MM.1S (cell line): ENCODE measurements at regions not wholly inside any gene's neighbourhood (a gene's known extent, or its start where the extent isn't known, plus 50 kb on each side); places are given as distances from the start of the nearest gene placed in this dataset.

ENCODE experiments used
- DNase-seq: peaks from one replicate; pipeline ENCODE4 v3.0.0-alpha.2; 2015
- H2AFZ ChIP-seq: fragments of 300-600 bp; sonication (generic); 2 replicates; pipeline ENCODE4 v1.6.0; 2016; ENCODE audit warnings: antibody characterized with exemption, low read length
- H3F3A ChIP-seq: fragments of 300-600 bp; sonication (generic); 2 replicates; pipeline ENCODE4 v1.6.1; 2016; ENCODE audit warnings: mild to moderate bottlenecking, antibody characterized with exemption, low read length, moderate library complexity, mixed read lengths; ENCODE audit not compliant: insufficient read depth
- H3K27ac ChIP-seq: fragments of 300-600 bp; sonication (generic); 2 replicates; pipeline ENCODE4 v1.5.1; 2016; ENCODE audit warnings: mild to moderate bottlenecking, low read length
- H3K27me3 ChIP-seq: fragments of 300-600 bp; sonication (generic); replicated peaks from 2 replicates; pipeline ENCODE4 v1.6.0; 2016; ENCODE audit warnings: low read length; ENCODE audit not compliant: insufficient read depth
- H3K36me3 ChIP-seq: fragments of 300-600 bp; sonication (generic); replicated peaks from 2 replicates; pipeline ENCODE4 v1.6.1; 2016; ENCODE audit warnings: mild to moderate bottlenecking, low read length, mixed read lengths; ENCODE audit not compliant: insufficient read depth
- H3K4me1 ChIP-seq: fragments of 300-600 bp; sonication (generic); 2 replicates; pipeline ENCODE4 v1.6.1; 2016; ENCODE audit warnings: low read length, mixed read lengths
- H3K4me2 ChIP-seq: fragments of 300-600 bp; sonication (generic); 2 replicates; pipeline ENCODE4 v1.6.0; 2016; ENCODE audit warnings: low read depth, low read length
- H3K4me3 ChIP-seq: fragments of 300-600 bp; sonication (generic); 2 replicates; pipeline ENCODE4 v1.5.1; 2016; ENCODE audit warnings: low read length, mixed read lengths
- H3K79me2 ChIP-seq: fragments of 300-600 bp; sonication (generic); 2 replicates; pipeline ENCODE4 v1.6.1; 2016; ENCODE audit warnings: mixed run types, low read length, mixed read lengths
- H3K9ac ChIP-seq: fragments of 300-600 bp; sonication (generic); 2 replicates; pipeline ENCODE4 v1.6.1; 2016; ENCODE audit warnings: low read length, mixed read lengths
- H3K9me2 ChIP-seq: fragments of 300-600 bp; sonication (generic); replicated peaks from 2 replicates; pipeline ENCODE4 v1.6.1; 2016; ENCODE audit warnings: mild to moderate bottlenecking, low read length, mixed read lengths; ENCODE audit not compliant: insufficient read depth
- H3K9me3 ChIP-seq: fragments of 300-600 bp; sonication (generic); replicated peaks from 2 replicates; pipeline ENCODE4 v1.6.1; 2016; ENCODE audit warnings: mild to moderate bottlenecking, low read length, mixed read lengths; ENCODE audit not compliant: insufficient read depth
- H4K20me1 ChIP-seq: fragments of 300-600 bp; sonication (generic); 2 replicates; pipeline ENCODE4 v1.6.1; 2016; ENCODE audit warnings: mild to moderate bottlenecking, low read length, moderate library complexity, mixed read lengths; ENCODE audit not compliant: insufficient read depth
- EZH2 ChIP-seq: fragments of 300-600 bp; sonication (generic); optimal IDR thresholded peaks from 2 replicates; pipeline ENCODE3; 2017; ENCODE audit warnings: low read depth, mild to moderate bottlenecking, antibody characterized with exemption, low read length, mixed read lengths
- EZH2phosphoT487 ChIP-seq: fragments of 300-600 bp; sonication (generic); IDR thresholded peaks from 2 replicates; pipeline ENCODE4 v1.6.1; 2018; ENCODE audit warnings: antibody characterized with exemption, low read length
- TF ChIP-seq, protein P1 (sequence below): fragments of 300-600 bp; sonication (generic); IDR thresholded peaks from 2 replicates; pipeline ENCODE4 v1.5.1; 2016; ENCODE audit warnings: antibody characterized with exemption, low read length, mixed read lengths

DNA sequence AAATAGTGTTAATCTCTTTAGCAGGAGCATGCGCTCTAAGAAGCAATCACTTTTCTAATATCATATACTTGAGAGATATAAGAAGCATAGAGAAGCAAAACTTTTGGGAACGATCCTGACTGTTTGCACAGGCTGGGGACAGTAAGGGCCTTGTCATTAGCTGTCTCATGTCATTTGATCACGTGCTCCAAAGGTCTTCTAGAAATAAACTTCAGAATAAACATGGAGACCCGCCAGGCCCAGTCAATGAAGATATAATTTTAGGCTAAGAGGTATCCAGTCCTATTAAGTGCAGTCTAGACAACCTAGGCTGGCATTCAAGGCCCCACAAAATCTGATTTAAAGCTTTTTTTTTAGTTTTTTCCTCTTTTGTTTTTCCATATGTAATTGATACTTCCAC lies 111.0 kb upstream of the APC start:
- H3K9me3 ChIP-seq = no peaks in the 10 kb centered on the region
- no peak overlapping the region for H2AFZ ChIP-seq
- TF ChIP-seq, protein P1, sequence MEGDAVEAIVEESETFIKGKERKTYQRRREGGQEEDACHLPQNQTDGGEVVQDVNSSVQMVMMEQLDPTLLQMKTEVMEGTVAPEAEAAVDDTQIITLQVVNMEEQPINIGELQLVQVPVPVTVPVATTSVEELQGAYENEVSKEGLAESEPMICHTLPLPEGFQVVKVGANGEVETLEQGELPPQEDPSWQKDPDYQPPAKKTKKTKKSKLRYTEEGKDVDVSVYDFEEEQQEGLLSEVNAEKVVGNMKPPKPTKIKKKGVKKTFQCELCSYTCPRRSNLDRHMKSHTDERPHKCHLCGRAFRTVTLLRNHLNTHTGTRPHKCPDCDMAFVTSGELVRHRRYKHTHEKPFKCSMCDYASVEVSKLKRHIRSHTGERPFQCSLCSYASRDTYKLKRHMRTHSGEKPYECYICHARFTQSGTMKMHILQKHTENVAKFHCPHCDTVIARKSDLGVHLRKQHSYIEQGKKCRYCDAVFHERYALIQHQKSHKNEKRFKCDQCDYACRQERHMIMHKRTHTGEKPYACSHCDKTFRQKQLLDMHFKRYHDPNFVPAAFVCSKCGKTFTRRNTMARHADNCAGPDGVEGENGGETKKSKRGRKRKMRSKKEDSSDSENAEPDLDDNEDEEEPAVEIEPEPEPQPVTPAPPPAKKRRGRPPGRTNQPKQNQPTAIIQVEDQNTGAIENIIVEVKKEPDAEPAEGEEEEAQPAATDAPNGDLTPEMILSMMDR = no peak
- no peak for TF ChIP-seq EZH2phosphoT487
- no peak for TF ChIP-seq EZH2
- H3K4me2 ChIP-seq = no peak overlapping the region
- H4K20me1 ChIP-seq = no peaks in the 10 kb centered on the region
- no peak overlapping the region for H3K27ac ChIP-seq
- H3F3A ChIP-seq = peaks cover 10% of the 10 kb centered on the region
- H3K36me3 ChIP-seq = no peaks in the 10 kb centered on the region
- no peaks in the 10 kb centered on the region for H3K27me3 ChIP-seq
- H3K9me2 ChIP-seq = no peaks in the 10 kb centered on the region
- H3K9ac ChIP-seq = no peak overlapping the region
- H3K4me3 ChIP-seq = no peak overlapping the region
- H3K4me1 ChIP-seq = peaks cover 15% of the 10 kb centered on the region
- no peak for DNase-seq
- no peaks in the 10 kb centered on the region for H3K79me2 ChIP-seq

DNA sequence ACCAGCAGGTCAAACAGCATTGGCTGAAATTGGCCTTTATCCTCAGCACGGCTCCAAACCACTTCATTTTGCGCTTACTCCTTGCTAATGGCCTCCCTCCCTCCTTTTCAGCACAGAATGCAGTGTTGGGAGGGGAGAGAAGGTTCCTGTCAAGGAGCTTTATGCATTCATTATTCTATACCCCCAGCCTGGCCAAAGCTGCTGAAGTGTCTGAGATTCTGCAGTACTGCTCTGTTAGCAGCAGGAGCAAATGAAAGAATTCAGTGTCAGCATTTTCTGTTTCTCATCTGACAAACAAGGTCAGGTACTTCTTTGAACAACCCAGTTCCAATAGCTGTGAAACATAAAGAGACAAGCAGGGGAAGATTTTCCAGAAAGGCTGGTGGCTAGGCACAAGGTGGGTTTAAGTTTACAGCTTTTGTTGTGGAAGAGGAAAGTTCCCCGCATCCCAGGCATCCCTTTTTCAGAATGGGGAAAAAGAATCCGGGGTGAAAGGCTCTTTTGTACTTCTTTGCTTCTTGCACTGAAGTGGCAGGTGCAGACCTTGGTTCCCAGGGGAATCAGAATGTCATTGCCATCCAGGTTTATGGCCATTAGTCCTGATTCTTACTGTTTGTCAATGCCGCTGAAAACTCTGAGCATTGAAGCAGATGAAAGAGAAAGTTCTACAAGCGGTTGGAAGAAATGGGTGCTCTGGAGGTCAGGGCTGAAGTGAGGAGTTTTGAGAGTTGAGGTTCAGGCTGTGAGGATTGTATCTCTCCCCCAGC lies 109.3 kb upstream of the APC start:
- Histone ChIP-seq H3K27me3 (no peaks in the 10 kb centered on the region), H3K9me2 (no peaks in the 10 kb centered on the region), H3K9ac (peak overlapping the region; percentile 27), H3K4me3 (peak overlapping the region; percentile 38; the same call in 1 of the 2 replicates), H3K4me1 (peaks cover 15% of the 10 kb centered on the region), H3K79me2 (no peaks in the 10 kb centered on the region), H3K27ac (peak overlapping the region; percentile 57; the same call in 1 of the 2 replicates), H4K20me1 (no peaks in the 10 kb centered on the region), H3F3A (peaks cover 10% of the 10 kb centered on the region), H2AFZ (peak overlapping the region; percentile 55), H3K36me3 (no peaks in the 10 kb centered on the region), H3K4me2 (peak overlapping the region; percentile 61), H3K9me3 (no peaks in the 10 kb centered on the region)
- TF ChIP-seq EZH2 = no peak
- no peak for TF ChIP-seq EZH2phosphoT487
- TF ChIP-seq, protein P1 = peak; percentile 20
- DNase-seq = peak; percentile 94

DNA sequence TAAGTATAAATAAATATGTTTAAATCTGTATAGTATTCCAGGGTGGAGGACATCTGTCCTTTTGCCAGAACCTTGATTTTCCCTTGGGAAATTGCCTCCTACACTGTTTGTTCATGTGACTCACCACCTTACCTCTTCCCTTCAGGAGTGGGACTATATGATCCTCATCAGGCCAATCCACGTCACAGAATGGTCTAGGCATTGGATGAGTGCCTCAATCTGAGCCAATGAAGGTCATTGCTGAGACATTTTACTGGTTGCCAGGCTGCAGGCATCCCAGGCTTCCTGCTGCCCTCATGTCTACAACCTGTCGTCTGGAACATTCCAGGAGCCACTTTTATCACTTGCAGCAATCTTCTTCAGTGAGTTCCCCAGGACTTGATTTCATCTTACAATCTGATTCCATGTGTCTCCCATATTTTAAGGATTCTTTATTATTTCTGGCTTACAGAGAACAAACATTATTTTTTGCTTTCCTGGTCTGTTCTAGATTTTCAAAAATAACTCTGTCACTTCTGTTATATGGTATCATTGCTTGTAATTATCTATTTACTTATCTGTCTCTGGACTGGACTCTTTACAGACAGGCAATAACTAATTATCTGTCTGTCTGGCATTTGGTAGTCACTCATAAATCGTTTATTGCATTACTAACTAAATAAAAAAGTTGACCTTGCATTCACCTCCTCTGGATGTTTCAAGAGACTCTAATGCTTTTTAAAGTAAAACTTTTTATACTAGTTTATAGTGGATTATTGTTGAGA lies 107.3 kb upstream of the APC start:
- Histone ChIP-seq H3K4me3 (no peak overlapping the region), H3K36me3 (no peaks in the 10 kb centered on the region), H3K9me3 (no peaks in the 10 kb centered on the region), H3K9me2 (no peaks in the 10 kb centered on the region), H3K79me2 (no peaks in the 10 kb centered on the region), H4K20me1 (no peaks in the 10 kb centered on the region), H3K4me2 (no peak overlapping the region), H3K27me3 (no peaks in the 10 kb centered on the region), H3K27ac (no peak overlapping the region), H3K4me1 (peaks cover 20% of the 10 kb centered on the region), H2AFZ (no peak overlapping the region), H3K9ac (no peak overlapping the region), H3F3A (peaks cover 10% of the 10 kb centered on the region)
- no peak for DNase-seq
- TF ChIP-seq, protein P1 = no peak
- TF ChIP-seq EZH2phosphoT487 (no peak), EZH2 (no peak)
